ENCODE measurements at regions not wholly inside any gene's neighbourhood (a gene's known extent, or its start where the extent isn't known, plus 50 kb on each side); places are given as distances from the start of the nearest gene placed in this dataset.

GRCh38 chr5:136836093-136836492, 470.7 kb upstream of the TRPC7 start:
- CTCF ChIA-PET = no interaction called here

More at GRCh38 chr5:136836093-136836492, 470.7 kb upstream of the TRPC7 start:
- Histone ChIP-seq H3K9ac (ENCODE audit: control insufficient read depth, insufficient read depth, low read length) (no peak overlapping the region), H3K4me3 (no peak overlapping the region), H3K9me3 (replicated peaks; ENCODE audit: control insufficient read depth, insufficient read depth, low read length) (no peaks in the 10 kb centered on the region), H3K79me2 (ENCODE audit: control insufficient read depth, insufficient read depth, low read length) (no peaks in the 10 kb centered on the region), H3K36me3 (ENCODE audit: control insufficient read depth in 2 of 2, insufficient read depth in 2 of 2, low read length in 1 of 2) (no peaks in the 10 kb centered on the region), H2AFZ (ENCODE audit: control insufficient read depth, low read depth, low read length) (no peak overlapping the region), H3K4me2 (ENCODE audit: control insufficient read depth, insufficient read depth) (no peak overlapping the region), H3K4me1 (ENCODE audit: control insufficient read depth, insufficient read depth, low read length) (no peaks in the 10 kb centered on the region), H4K20me1 (ENCODE audit: control insufficient read depth, insufficient read depth) (no peaks in the 10 kb centered on the region), H3K27me3 (replicated peaks in 1 of 2; ENCODE audit: control insufficient read depth in 2 of 2, insufficient read depth in 2 of 2, low read length in 1 of 2) (no peaks in the 10 kb centered on the region; a peak in 1 of 4 replicates), H3K27ac (ENCODE audit: control insufficient read depth, insufficient read depth) (no peak overlapping the region)
- ATAC-seq (no peak), FAIRE-seq (no peak), DNase-seq (ENCODE audit: low read depth, low spot score) (no peak)
- WGBS (ENCODE audit: insufficient coverage, insufficient replicate concordance, low lambda C conversion rate, missing lambda C conversion rate) = 0% methylated on average over 1 of the region's 1 CpG
- intact Hi-C loops (cut with micrococcal nuclease; ENCODE audit: unreplicated experiment) (no loop called here), in situ Hi-C loops (cut with MboI) (no loop called here)
- TF ChIP-seq ZSCAN29 (IDR thresholded peaks at IDR 0.05) (no peak), EGR1 (IDR thresholded peaks at IDR 0.05; ENCODE audit: borderline replicate concordance in 1 of 2, low read depth in 2 of 2, low read length in 2 of 2) (no peak), LARP7 (IDR thresholded peaks at IDR 0.05) (no peak), KAT2A (conservative IDR thresholded peaks at IDR 0.05; ENCODE audit: control insufficient read depth, low read depth, low read length) (no peak), POLR2A (IDR thresholded peaks at IDR 0.05; ENCODE audit: low read depth, low read length) (no peak), NR2C2 (IDR thresholded peaks at IDR 0.05; ENCODE audit: borderline replicate concordance, control insufficient read depth, insufficient read length, low read depth) (no peak), PBX3 (IDR thresholded peaks at IDR 0.05; ENCODE audit: insufficient replicate concordance, low read depth, low read length) (no peak), CHD2 (IDR thresholded peaks at IDR 0.05; ENCODE audit: borderline replicate concordance, low read depth, low read length) (no peak), SUPT20H (IDR thresholded peaks at IDR 0.05; ENCODE audit: borderline replicate concordance, control insufficient read depth, low read depth, low read length) (no peak), NBN (IDR thresholded peaks at IDR 0.05) (no peak), SKIL (IDR thresholded peaks at IDR 0.05; ENCODE audit: low read depth, poor library complexity, severe bottlenecking) (no peak), ZBED1 (IDR thresholded peaks at IDR 0.05; ENCODE audit: borderline replicate concordance) (no peak), EP300 (IDR thresholded peaks at IDR 0.05; ENCODE audit: borderline replicate concordance in 1 of 2, control insufficient read depth in 1 of 2, low read depth in 2 of 2, low read length in 2 of 2) (no peak), E2F8 (IDR thresholded peaks at IDR 0.05; ENCODE audit: low read depth, partially characterized antibody) (no peak), STAT1 (conservative IDR thresholded peaks at IDR 0.05) (no peak), USF2 (IDR thresholded peaks at IDR 0.05; ENCODE audit: borderline replicate concordance, low read depth, low read length) (no peak)
- no TSS peak for BruUV-seq (replicated peaks)
- SMC1A ChIA-PET (ENCODE audit: uncharacterized antibody, unreplicated experiment) = no interaction called here
- RAD21 ChIA-PET (ENCODE audit: unreplicated experiment) = no interaction called here
- POLR2A ChIA-PET = no interaction called here

Data from GM12878 (cell line).